DMS79 treated with DMSO at 0.1 percent for 48 hours (cell line): ENCODE measurements at regions not wholly inside any gene's neighbourhood (a gene's known extent, or its start where the extent isn't known, plus 50 kb on each side); places are given as distances from the start of the nearest gene placed in this dataset.

Experiments
- DNase-seq: peaks from one replicate; lab custom pipeline; 2025; lab: John Stamatoyannopoulos, UW

GRCh38 chr12:94031763-94032162, 116.6 kb upstream of the PLXNC1 start:
- no peak for DNase-seq

DNA sequence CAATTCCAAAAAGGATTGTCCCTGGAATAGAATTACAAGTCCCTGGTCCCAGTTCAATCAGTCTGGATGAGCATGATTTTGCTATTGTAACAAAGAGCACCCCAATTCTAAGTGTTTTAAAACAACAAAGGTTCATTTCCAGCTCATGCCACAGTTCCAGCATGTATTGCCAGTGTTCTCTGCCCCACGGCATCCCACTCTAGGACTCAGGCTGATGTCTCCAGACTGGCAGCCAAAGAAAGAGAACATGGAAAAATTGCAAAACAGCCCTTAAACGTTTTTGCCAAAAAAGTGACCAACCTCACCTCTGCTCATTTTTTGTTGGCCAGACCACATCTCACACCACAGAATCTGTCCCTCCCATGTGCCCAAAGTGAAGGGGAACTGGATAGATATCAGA, 116.0 kb upstream of the PLXNC1 start:
- DNase-seq: no peak

DNA sequence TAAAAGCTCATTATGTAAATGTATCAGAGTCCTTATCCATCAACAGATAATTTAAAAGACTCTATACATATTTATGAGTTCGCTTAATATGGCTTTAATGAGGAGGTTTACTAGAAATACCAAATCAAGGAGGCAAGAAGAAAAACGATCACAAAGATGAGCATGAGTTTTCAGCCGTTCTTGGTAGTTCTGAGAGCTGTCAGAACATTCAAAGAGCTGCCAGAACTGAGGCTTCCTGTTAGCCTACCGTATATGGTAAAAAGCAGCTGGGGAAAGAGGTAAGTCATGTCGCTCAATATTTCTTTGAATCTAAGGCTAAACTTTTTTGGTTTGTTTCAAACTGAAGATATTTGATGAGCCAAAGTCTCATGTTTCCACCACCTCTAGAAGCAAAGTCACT, 115.3 kb upstream of the PLXNC1 start:
- DNase-seq: no peak

DNA sequence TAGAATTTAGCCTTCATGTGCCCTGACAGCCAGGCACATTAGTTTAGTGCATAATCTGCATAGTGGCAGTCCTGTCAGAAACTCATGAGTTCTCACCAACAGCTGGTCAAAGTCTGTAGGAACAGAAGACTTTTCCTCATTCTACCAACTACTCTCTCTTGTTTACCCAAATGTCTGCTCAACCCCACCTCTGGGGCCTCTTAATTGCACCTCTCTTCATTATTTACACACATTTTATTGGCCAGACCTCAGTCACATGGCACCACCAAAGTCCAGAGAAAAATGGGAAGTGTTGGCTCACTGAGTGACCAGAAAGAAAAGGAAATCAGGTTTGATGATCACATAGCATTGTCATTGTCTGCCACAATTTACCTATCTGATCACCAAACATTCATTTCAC, 114.6 kb upstream of the PLXNC1 start:
- DNase-seq: no peak

DNA sequence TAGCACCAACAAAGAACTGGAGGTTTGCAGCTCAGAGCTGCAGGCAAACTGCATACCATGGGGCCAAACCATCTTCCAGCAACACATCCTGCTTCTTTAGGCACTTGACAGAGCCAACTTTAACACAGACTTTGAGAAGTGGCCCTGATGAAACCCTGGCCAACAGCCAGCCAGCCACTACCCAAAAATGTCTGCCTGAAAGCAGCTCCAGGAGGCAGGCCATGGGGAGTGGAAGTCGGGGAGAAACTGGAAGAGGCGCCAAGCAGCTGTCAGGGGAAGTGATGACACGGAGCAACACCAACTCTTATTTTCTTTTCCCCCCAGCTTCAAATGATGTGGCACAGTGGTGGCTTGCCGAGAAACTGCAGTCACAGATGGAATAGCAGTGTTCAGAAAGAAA, 110.9 kb upstream of the PLXNC1 start:
- DNase-seq: no peak

DNA sequence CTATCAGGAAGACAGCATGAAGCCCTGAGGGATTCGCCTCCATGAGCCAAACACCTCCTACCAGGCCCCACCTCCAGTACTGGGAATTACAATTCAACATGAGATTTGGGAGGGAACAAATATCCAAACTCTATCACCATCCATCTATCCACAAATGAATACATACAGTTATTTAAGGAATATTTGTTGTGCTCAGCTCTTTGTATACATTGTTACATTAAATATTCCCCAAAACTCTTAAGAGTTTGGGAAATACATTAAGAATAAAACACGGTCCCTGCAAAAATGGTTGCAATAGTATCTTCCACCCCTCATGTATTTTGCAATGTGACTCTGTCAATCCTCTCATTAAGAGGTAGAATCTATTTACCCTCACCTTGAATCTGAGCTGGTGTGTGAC, 109.8 kb upstream of the PLXNC1 start:
- no peak for DNase-seq

GRCh38 chr12:94039199-94039840, 109.1 kb upstream of the PLXNC1 start:
- DNase-seq: no peak

GRCh38 chr12:94039914-94040313, 108.5 kb upstream of the PLXNC1 start:
- no peak for DNase-seq

GRCh38 chr12:94041850-94042249, 106.5 kb upstream of the PLXNC1 start:
- no peak for DNase-seq

DNA sequence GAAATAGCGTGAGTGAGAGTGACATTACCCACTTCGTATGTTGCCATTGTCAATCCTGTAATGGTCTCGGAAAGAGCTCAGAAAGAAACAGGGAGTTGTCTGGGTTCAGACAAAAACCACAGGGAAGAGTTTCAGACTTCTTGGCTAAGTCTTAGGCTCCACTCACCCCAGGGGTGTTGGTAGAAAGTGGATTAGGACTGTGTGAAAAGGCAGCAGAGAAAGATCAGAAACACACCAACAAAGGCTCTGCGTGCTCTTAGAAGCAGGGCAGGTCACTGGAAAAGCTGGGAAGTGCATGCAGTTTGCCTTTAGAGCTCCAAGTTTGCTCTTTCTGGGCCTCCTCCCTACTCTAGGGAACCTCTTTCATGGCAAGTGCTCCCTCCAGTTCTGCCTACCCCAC, 106.1 kb upstream of the PLXNC1 start:
- no peak for DNase-seq

DNA sequence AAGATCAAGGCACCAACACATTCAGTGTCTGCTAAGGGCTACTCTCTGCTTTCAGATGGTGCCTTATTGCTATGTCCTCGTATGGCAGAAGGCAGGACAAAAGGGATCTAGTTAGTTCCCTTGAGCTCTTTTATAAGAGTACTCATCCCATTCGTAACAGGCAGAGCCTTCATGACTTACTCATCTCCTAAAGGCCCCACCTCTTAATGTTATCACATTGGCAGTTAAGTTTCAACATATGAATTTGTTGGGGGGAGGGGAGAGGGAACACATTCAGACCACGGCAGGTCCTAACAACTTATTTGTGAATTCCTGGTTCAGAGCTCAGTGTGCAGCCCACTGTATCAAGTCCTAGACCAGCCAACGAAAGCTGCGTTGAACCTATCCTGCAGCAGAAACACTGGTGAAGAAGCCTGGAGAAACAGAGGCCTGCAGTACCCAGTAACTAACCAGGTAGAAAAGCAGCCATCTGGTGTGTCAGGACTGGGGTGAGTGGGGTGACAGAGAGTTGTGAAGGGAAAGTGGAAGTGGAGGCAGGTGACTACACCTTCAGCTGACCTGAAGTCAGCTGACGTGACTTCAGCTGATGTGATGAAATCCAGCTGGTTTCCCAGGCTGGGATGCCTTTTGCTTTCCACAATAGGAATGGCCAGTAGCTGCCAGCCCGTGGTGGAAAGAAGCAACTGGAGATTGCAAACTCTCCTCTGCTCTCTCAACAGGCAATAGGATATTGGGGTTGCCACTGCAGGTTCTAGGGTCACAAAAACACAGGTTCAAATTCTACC, 101.6 kb upstream of the PLXNC1 start:
- no peak for DNase-seq

- DNase-seq: no peak
Measured at GRCh38 chr12:94047781-94048567, 100.4 kb upstream of the PLXNC1 start.

- DNase-seq: no peak
Measured at GRCh38 chr12:94048757-94049156, 99.6 kb upstream of the PLXNC1 start.

- peak; percentile 69 for DNase-seq
Measured at GRCh38 chr12:94049718-94050117, 98.7 kb upstream of the PLXNC1 start.

DNA sequence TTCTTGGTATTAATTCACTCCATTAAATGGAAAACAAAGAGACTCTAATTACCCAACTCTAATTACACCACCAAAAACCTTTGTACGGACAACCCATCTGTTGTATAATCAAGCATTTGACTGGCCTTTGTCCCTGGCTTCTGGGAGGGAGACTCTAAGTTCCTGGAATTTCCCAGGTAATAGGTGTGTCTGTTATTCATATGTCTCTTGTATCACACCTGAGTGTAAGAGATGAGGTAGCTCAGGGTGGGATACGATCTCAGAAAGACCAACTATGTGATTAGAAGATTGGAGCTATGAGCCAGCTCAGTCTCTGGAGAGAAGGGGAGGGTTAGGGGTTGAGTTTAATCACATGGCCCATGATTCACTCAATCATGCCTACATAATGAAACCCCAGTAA, 94.7 kb upstream of the PLXNC1 start:
- DNase-seq: no peak

- DNase-seq: no peak
Measured at GRCh38 chr12:94055528-94055927, 92.8 kb upstream of the PLXNC1 start.

DNA sequence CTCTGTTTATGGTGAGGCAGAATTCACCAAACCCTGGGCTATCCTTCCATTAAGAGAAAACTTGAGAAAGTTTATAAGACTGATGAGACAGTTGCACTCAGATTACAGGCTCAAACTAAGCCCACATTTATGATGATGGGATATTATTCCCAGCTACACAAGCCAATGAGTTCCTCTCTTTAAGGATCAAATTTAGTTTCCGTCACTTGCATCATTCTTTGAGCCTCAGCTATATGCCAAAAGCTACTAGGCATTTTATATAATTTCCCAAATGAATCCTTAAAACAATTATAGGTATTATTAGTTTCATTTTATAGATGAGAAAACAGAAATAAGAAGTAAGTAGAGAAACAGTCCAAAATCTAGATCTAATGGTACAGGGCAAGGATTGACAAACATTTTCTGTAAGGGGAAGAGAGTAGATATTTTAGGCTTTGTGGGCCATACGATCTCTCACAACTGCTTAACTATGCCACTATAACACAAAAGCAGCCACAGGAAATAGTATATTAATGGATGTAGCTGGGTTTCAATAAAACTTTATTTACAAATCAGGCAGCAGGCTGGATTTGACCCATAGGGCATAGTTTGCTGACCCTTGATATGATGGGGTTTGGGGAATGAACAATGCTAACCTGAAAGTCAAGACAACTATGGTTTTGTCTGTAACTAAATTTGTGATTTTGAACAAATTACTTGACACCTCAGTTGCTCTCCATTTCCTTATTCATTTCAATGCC, 91.8 kb upstream of the PLXNC1 start:
- DNase-seq: no peak

DNA sequence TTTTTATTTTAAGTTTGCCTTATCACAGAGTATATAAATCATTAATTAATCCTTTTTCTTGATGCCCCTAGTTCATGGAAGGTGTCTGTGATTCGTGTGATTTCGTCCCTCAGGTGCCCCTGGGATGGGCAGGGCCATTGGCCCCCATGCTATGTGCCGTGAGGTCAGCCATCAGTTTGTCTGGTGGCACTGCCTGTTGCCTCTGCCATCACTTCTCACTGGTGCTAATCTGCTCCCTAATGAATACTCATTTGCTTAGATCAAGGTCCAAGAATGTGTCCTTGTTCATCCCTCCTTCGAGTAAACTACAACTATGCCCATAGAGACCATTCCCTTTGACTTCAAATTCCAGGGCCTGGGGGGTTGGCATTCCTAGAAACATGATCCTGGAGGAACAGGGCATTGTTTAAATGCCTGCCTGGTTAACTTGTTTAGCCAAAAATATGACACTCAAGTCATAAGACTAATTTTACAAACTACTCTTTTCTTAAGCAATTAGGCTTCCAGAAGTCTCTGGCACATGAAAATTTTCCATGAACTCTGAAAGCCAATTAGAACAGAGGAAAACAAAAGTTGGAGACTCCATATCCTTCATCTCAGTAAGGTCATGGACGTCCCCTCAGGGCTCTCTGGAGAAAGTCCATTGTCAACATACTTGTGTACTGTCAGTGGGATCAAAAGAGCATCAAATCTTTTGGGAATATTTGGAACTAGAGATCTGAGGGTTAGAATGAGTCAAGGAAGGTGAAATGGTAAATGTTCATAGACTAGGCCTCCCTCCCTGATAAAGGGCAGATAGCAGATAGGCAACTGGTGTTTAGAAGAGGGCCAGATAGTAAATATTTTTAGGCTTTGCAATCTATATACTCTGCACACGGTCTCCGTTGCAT, 90.9 kb upstream of the PLXNC1 start:
- no peak for DNase-seq

GRCh38 chr12:94059394-94060368, 88.7 kb upstream of the PLXNC1 start:
- DNase-seq: no peak

DNA sequence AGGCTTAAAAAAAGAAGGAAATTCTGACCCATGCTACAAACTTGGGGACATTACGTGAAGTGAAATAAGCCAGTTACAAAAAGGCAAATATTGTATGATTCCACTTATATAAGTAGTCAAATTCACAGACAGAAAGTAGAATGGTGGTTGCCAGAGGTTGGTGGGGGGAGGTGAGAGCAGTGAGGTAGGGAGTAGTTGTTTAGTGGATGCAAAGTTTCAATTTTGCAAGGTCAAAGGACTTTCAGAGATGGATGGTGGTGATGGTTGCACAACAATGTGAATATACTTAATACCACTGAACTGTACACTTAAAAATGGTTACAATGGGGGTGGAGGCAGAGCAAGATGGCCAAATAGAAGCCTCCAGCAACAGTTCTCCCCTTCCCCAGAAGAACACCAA, 86.2 kb upstream of the PLXNC1 start:
- DNase-seq: no peak
